ENCODE measurements at regions not wholly inside any gene's neighbourhood (a gene's known extent, or its start where the extent isn't known, plus 50 kb on each side); places are given as distances from the start of the nearest gene placed in this dataset.
"Not testable (repeated sequence)": the region's sequence is repeated elsewhere in the genome, so short reads cannot be mapped to it uniquely, and the experiment has no call there.

GRCh38 chr5:42089705-42090104 is 164.6 kb downstream of the FBXO4 start:
- no peak for DNase-seq (ENCODE audit: low spot score)

DNA sequence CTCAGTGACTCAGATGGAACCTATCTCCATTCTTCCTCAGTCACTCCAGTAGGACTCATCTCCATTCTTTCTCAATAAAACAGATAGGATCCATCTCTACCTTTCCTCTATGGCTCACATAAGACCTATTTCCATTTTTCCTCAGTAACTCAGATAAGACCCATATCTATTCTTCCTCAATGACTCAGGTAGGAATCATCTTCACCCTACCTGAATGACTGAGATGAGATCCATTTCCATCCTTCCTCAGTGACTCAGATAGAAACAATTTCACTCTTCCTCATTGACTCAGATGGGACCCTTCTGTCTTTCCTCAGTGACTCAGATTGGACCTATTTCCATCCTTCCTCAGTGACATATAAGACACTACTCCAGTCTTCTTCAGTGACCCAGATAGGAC is 165.1 kb downstream of the FBXO4 start:
- DNase-seq (ENCODE audit: low spot score), result no peak

GRCh38 chr5:42099846-42100245 is 174.8 kb downstream of the FBXO4 start:
- DNase-seq (ENCODE audit: low spot score), result not testable (repeated sequence)

GRCh38 chr5:42108468-42108867 is 183.4 kb downstream of the FBXO4 start:
- DNase-seq (ENCODE audit: low spot score), result no peak

DNA sequence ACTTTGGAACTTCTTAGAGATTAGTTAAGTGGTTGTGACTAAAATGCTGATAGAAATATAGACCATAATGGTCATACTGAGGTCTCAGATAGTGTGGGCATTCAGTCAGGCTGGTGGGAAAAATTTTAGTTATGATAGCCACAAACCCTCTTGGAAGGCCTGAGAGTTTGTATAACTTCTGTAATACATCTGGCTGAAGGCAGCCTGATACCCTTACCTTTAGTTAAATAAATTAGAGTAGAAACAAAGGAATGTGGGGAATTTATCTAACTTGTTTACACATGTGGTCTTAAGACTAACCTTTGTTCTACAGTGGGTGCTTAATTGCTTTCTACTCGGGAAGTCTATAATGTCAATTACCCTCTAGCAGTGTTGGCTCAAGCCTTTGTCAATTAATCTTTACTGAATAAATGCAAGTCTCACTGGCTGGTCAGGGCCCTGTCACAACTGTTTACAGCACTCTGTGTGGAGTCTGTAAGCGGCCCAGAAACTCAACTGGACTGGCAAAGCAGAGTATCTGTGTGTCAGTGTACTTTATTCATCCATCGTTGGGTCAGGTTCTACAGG is 184.0 kb downstream of the FBXO4 start:
- DNase-seq (ENCODE audit: low spot score), result no peak

GRCh38 chr5:42115721-42116120 is 190.6 kb downstream of the FBXO4 start:
- DNase-seq (ENCODE audit: low spot score), result not testable (repeated sequence)

DNA sequence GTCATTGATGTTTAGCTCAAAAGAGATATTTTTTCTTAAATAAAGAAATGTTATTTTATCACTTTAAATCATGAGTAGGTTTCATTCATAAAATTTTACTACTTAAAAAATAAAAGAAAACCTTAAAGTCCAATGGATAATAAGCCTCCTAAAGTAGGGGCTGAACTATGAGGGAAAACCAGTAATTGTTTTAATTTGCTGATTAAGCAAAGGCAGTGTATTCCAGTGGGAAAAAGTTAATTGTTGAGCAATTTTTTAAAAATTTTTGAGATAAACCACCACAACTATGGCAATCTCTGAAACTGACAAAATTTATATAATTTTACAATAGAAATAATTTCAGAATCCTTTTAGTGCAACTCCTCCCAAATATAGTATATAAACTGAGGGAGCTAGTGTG is 195.0 kb downstream of the FBXO4 start:
- DNase-seq (ENCODE audit: low spot score), result no peak

DNA sequence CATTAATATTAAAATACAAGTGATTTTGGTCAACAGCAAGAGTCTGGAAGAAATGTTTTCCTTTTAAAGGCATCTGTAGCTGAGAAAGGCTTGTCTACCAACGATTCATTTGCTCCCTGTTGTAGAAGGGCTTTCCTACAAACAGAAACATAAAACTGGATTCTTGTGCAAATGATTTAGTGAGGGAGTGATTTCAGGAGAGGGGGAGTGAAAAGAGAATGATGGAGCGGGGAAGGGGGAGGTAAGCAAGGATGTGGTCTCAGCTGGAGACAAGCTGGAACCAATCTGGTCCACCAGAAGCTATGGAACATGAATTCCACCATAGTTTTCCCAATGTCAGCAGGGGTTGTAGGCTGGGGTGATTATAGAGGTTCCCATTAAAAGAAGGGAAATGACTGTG is 196.3 kb downstream of the FBXO4 start:
- no peak for DNase-seq (ENCODE audit: low spot score)

- no peak for DNase-seq (ENCODE audit: low spot score)
Measured at GRCh38 chr5:42131081-42131480, 206.0 kb downstream of the FBXO4 start.

DNA sequence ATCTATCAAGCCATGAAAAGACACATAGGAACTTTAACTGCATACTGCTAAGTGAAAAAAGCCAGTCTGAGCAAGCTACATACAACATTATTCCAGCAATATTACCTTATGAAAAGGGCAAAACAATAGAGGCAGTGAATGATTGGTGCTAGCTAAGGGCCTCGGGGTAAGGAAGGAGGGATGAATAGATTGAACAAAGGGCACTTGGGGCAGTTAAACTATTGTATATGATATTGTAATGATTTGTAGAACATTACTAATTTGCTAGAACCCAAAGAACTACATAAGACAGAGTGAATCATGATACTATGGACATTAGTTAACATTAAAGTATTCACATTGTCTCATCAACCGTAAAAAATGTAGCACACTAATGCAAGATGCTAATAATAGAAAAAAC is 218.3 kb downstream of the FBXO4 start:
- no peak for DNase-seq (ENCODE audit: low spot score)

DNA sequence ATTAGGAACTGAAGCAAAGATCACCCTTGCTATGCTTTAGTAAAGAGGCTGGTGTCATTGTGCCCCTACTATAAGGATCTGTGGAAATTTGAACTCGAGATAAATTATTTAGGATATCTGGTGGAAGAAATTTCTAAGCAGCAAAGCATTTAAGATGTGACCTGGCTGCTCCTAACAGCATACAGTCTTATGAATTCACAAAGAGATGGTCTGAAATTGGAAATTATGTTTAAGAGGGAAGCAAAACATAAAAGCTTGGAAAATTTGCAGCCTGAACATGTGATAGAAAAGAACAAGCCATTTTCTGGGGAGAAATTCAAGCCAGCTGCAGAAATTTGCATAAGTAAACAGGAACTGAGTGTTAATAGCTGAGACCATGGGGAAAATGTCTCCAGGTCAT is 223.7 kb downstream of the FBXO4 start:
- DNase-seq (ENCODE audit: low spot score), result no peak

DNA sequence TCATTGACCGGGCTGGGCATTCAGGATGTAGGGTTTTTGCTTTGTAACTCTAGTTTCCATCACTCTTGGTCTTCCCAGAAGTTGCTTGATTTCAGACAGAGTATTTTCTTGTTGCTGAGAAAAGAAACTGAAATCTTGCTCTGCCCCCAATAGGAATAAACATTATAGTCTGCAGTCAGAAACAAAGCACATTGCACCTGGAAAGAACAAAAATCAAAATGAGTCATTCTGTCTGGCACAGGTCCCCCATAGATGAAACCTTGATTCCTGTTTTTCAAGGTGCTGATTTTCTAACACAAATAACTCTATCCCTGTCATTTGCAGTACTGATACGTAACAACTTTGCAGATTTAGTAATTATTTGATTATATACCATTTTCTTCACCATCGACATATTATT is 232.1 kb downstream of the FBXO4 start:
- DNase-seq (ENCODE audit: low spot score), result no peak

DNA sequence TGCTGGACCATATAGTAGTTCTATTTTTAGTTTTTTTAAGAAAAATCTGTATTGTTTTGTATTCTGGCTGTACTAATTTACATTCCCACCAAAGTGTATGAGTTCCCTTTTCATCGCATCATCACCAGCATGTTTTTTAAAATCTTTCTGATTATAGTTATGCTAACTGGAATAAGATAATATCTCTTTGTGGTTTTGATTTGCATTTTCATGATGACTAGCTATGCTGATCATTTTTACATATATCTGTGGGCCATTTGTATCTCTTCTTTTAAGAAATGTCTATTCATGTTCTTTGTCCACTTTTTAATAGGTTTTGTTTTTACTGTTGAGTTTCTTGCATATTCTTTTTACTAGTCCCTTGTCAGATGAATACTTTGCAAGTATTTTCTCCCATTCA is 238.0 kb downstream of the FBXO4 start:
- DNase-seq (ENCODE audit: low spot score), result no peak

DNA sequence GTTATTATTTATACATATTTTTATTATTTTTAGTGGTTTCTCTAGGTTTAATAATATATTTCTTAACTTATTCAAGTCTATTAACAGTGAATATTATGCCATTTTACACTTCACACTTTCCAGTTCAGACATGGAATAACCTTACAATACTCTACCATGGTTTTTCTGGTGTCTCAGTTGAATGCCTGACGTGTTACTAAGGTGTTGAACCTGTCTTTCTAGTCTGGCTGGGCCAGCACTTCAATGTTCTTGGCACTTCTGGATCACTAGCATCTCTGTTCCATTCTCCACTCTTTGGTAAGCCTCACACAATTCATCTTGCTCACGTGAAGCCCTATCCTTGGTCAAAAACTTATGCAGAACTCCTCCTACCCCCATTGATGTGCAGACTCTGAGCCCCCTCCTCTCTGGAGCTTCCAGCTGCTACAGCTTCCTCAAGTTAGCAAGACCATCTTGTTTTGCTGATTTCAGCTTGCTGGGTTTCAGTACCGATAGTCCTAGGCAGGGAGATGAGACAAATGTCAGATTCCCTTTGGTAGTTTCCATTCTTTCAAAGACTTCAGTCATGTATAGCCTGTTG is 243.1 kb downstream of the FBXO4 start:
- no peak for DNase-seq (ENCODE audit: low spot score)

- not testable (repeated sequence) for DNase-seq (ENCODE audit: low spot score)
Measured at GRCh38 chr5:42176118-42176517, 247.1 kb upstream of the GHR start.

GRCh38 chr5:42179843-42180242 is 243.4 kb upstream of the GHR start:
- DNase-seq (ENCODE audit: low spot score), result not testable (repeated sequence)

- no peak for DNase-seq (ENCODE audit: low spot score)
Measured at GRCh38 chr5:42216904-42217303, 206.3 kb upstream of the GHR start.

GRCh38 chr5:42217791-42218190 is 205.4 kb upstream of the GHR start:
- DNase-seq (ENCODE audit: low spot score), result no peak

DNA sequence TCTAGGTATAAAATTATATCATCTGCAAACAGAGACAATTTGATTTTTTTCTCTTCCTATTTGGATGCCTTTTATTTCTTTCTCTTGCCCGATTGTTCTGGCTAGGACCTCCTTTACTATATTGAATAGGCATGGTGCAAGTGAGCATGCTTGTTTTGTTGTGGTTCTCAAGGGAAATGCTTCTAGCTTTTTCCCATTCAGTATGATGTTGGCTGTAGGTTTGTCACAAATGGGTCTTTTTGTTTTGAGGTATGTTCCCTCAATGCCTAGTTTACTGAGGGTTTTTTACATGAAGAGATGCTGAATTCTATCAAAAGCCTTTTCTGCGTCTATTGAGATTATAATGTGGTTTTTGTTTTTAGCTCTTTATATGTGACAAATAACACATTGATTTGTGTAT is 198.2 kb upstream of the GHR start:
- no peak for DNase-seq (ENCODE audit: low spot score)

DNA sequence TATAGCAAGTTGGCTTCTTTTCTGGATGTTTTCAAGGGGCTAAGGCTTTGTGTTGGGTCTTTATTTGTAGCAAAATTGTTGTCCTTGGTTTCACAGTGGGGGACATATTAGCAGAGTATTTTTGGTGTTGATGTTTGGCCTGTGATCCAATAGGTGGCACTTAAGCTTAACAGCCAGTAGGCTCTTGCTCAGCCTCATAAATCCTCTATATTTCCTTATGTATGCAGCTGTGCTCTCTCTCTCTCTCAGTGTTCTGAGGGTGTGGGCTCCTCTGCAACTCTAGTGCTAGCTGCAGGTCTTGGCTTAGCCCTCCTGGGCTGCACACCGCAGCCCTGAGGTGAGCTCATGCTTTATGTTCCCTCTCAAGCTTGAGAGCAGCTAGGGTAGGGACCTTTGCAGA is 195.0 kb upstream of the GHR start:
- no peak for DNase-seq (ENCODE audit: low spot score)

- DNase-seq (ENCODE audit: low spot score), result no peak
Measured at GRCh38 chr5:42230839-42231238, 192.4 kb upstream of the GHR start.

- DNase-seq (ENCODE audit: low spot score), result no peak
Measured at GRCh38 chr5:42235241-42235640, 188.0 kb upstream of the GHR start.

DNA sequence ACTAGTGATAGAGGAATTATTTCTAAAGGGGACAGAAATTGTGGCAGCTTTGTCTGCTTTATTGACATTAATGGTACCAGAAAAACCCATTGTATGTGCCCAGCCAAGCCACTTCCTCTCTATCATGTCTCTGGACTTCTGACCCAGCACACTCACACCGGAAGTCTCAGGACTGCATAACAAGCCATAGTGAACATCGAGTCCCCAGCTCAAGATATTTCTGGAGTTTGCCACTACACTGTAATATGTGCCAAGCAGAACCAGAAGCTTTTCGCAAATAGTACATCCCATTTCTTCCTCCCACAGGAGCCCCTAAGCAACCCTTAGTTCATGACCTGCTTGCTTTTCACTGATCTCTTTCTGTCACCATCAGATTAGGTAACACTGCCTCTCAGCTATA is 187.4 kb upstream of the GHR start:
- no peak for DNase-seq (ENCODE audit: low spot score)

DNA sequence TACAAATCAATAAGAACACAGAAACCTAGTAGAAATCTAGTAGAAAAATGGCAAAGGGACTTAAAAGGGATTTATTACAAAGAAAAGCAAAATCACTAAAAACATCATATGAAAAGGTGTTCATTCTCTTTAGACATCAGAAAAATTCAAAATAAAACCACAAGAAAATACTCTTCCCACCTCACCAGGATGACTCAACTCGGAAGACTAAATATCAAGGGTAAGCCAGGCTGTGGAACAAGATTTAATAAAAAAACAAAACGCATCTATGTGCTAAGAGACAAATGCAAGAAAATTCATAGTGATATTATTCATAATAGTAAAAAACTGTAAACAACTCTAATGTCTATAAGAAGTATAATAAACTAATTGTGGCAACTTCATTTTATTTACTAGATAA is 181.6 kb upstream of the GHR start:
- no peak for DNase-seq (ENCODE audit: low spot score)

GRCh38 chr5:42242210-42242609 is 181.0 kb upstream of the GHR start:
- no peak for DNase-seq (ENCODE audit: low spot score)
